ENCODE measurements at regions not wholly inside any gene's neighbourhood (a gene's known extent, or its start where the extent isn't known, plus 50 kb on each side); places are given as distances from the start of the nearest gene placed in this dataset.

- Histone ChIP-seq H3K9me3 (ENCODE audit: control insufficient read depth, insufficient read depth, low read length) (no peaks in the 10 kb centered on the region), H3K36me3 (ENCODE audit: control insufficient read depth, insufficient read depth, low read length) (no peaks in the 10 kb centered on the region), H3K4me1 (ENCODE audit: control insufficient read depth, insufficient read depth, low read length) (no peaks in the 10 kb centered on the region), H3K27me3 (ENCODE audit: control insufficient read depth, insufficient read depth, low read length) (no peaks in the 10 kb centered on the region), H3K27ac (ENCODE audit: low read length) (no peak overlapping the region), H3K4me3 (ENCODE audit: low read length) (no peak overlapping the region)
- DNase-seq (ENCODE audit: low read depth, low spot score) = no peak
- whole genome bisulfite sequencing (ENCODE audit: insufficient coverage, insufficient read length) = no CpG with 5 or more reads among the region's 16 CpGs
These were observed 92.6 kb downstream of the HHIPL2 start for GRCh38 chr1:222455188-222455879.

GRCh38 chr1:222454782-222455181, 93.1 kb downstream of the HHIPL2 start:
- Histone ChIP-seq H3K36me3 (ENCODE audit: control insufficient read depth, insufficient read depth, low read length) (no peaks in the 10 kb centered on the region), H3K27ac (ENCODE audit: low read length) (no peak overlapping the region), H3K27me3 (ENCODE audit: control insufficient read depth, insufficient read depth, low read length) (no peaks in the 10 kb centered on the region), H3K4me1 (ENCODE audit: control insufficient read depth, insufficient read depth, low read length) (no peaks in the 10 kb centered on the region), H3K4me3 (ENCODE audit: low read length) (no peak overlapping the region), H3K9me3 (ENCODE audit: control insufficient read depth, insufficient read depth, low read length) (no peaks in the 10 kb centered on the region)
- DNase-seq (ENCODE audit: low read depth, low spot score) = no peak
- WGBS (ENCODE audit: insufficient coverage, insufficient read length) = no CpG with 5 or more reads among the region's 13 CpGs

GRCh38 chr1:222454186-222454585, 93.7 kb downstream of the HHIPL2 start:
- no CpG with 5 or more reads among the region's 5 CpGs for WGBS (ENCODE audit: insufficient coverage, insufficient read length)
- no peaks in the 10 kb centered on the region for H3K36me3 ChIP-seq (ENCODE audit: control insufficient read depth, insufficient read depth, low read length)
- H3K27ac ChIP-seq (ENCODE audit: low read length) = no peak overlapping the region
- no peaks in the 10 kb centered on the region for H3K9me3 ChIP-seq (ENCODE audit: control insufficient read depth, insufficient read depth, low read length)
- no peaks in the 10 kb centered on the region for H3K27me3 ChIP-seq (ENCODE audit: control insufficient read depth, insufficient read depth, low read length)
- no peak for DNase-seq (ENCODE audit: low read depth, low spot score)
- no peak overlapping the region for H3K4me3 ChIP-seq (ENCODE audit: low read length)
- no peaks in the 10 kb centered on the region for H3K4me1 ChIP-seq (ENCODE audit: control insufficient read depth, insufficient read depth, low read length)

GRCh38 chr1:222452031-222452430, 95.9 kb downstream of the HHIPL2 start:
- Histone ChIP-seq H3K36me3 (ENCODE audit: control insufficient read depth, insufficient read depth, low read length) (no peaks in the 10 kb centered on the region), H3K4me1 (ENCODE audit: control insufficient read depth, insufficient read depth, low read length) (no peaks in the 10 kb centered on the region), H3K4me3 (ENCODE audit: low read length) (no peak overlapping the region), H3K27ac (ENCODE audit: low read length) (no peak overlapping the region), H3K9me3 (ENCODE audit: control insufficient read depth, insufficient read depth, low read length) (no peaks in the 10 kb centered on the region), H3K27me3 (ENCODE audit: control insufficient read depth, insufficient read depth, low read length) (no peaks in the 10 kb centered on the region)
- no CpG with 5 or more reads among the region's 3 CpGs for WGBS (ENCODE audit: insufficient coverage, insufficient read length)
- no peak for DNase-seq (ENCODE audit: low read depth, low spot score)

GRCh38 chr1:222443566-222443965, 104.3 kb downstream of the HHIPL2 start:
- WGBS (ENCODE audit: insufficient coverage, insufficient read length) = no CpG with 5 or more reads among the region's 2 CpGs
- H3K4me3 ChIP-seq (ENCODE audit: low read length) = no peak overlapping the region

GRCh38 chr1:222441066-222441465, 106.8 kb downstream of the HHIPL2 start:
- no CpG with 5 or more reads among the region's 5 CpGs for WGBS (ENCODE audit: insufficient coverage, insufficient read length)
- no peak for DNase-seq (ENCODE audit: low read depth, low spot score)
- no peak overlapping the region for H3K4me3 ChIP-seq (ENCODE audit: low read length)
- no peaks in the 10 kb centered on the region for H3K36me3 ChIP-seq (ENCODE audit: control insufficient read depth, insufficient read depth, low read length)
- H3K27me3 ChIP-seq (ENCODE audit: control insufficient read depth, insufficient read depth, low read length) = no peaks in the 10 kb centered on the region
- no peaks in the 10 kb centered on the region for H3K9me3 ChIP-seq (ENCODE audit: control insufficient read depth, insufficient read depth, low read length)
- 0 out of 2 replicates have a peak, but pooled peaks cover 1% of the 10 kb centered on the region for H3K4me1 ChIP-seq (ENCODE audit: control insufficient read depth, insufficient read depth, low read length)
- H3K27ac ChIP-seq (ENCODE audit: low read length) = no peak overlapping the region

More at GRCh38 chr1:222443566-222443965, 104.3 kb downstream of the HHIPL2 start:
- H3K9me3 ChIP-seq (ENCODE audit: control insufficient read depth, insufficient read depth, low read length) = no peaks in the 10 kb centered on the region
- H3K36me3 ChIP-seq (ENCODE audit: control insufficient read depth, insufficient read depth, low read length) = no peaks in the 10 kb centered on the region
- H3K4me1 ChIP-seq (ENCODE audit: control insufficient read depth, insufficient read depth, low read length) = 0 out of 2 replicates have a peak, but pooled peaks cover 1% of the 10 kb centered on the region
- no peak overlapping the region for H3K27ac ChIP-seq (ENCODE audit: low read length)
- no peaks in the 10 kb centered on the region for H3K27me3 ChIP-seq (ENCODE audit: control insufficient read depth, insufficient read depth, low read length)
- no peak for DNase-seq (ENCODE audit: low read depth, low spot score)

GRCh38 chr1:222424826-222425225, 123.1 kb downstream of the HHIPL2 start:
- Histone ChIP-seq H3K27me3 (ENCODE audit: control insufficient read depth, insufficient read depth, low read length) (no peaks in the 10 kb centered on the region), H3K27ac (ENCODE audit: low read length) (no peak overlapping the region), H3K36me3 (ENCODE audit: control insufficient read depth, insufficient read depth, low read length) (no peaks in the 10 kb centered on the region), H3K4me3 (ENCODE audit: low read length) (no peak overlapping the region), H3K9me3 (ENCODE audit: control insufficient read depth, insufficient read depth, low read length) (no peaks in the 10 kb centered on the region), H3K4me1 (ENCODE audit: control insufficient read depth, insufficient read depth, low read length) (no peaks in the 10 kb centered on the region)
- no CpG with 5 or more reads among the region's 1 CpG for WGBS (ENCODE audit: insufficient coverage, insufficient read length)
- DNase-seq (ENCODE audit: low read depth, low spot score) = no peak

- no peaks in the 10 kb centered on the region for H3K27me3 ChIP-seq (ENCODE audit: control insufficient read depth, insufficient read depth, low read length)
- no peak for DNase-seq (ENCODE audit: low read depth, low spot score)
- no peak overlapping the region for H3K27ac ChIP-seq (ENCODE audit: low read length)
- H3K36me3 ChIP-seq (ENCODE audit: control insufficient read depth, insufficient read depth, low read length) = no peaks in the 10 kb centered on the region
- no peaks in the 10 kb centered on the region for H3K9me3 ChIP-seq (ENCODE audit: control insufficient read depth, insufficient read depth, low read length)
- no peak overlapping the region for H3K4me3 ChIP-seq (ENCODE audit: low read length)
- no peaks in the 10 kb centered on the region for H3K4me1 ChIP-seq (ENCODE audit: control insufficient read depth, insufficient read depth, low read length)
These were observed 126.5 kb downstream of the HHIPL2 start for GRCh38 chr1:222421380-222421779.

GRCh38 chr1:222420633-222421032, 127.3 kb downstream of the HHIPL2 start:
- H3K4me3 ChIP-seq (ENCODE audit: low read length) = no peak overlapping the region
- no peak for DNase-seq (ENCODE audit: low read depth, low spot score)
- no peaks in the 10 kb centered on the region for H3K36me3 ChIP-seq (ENCODE audit: control insufficient read depth, insufficient read depth, low read length)
- H3K9me3 ChIP-seq (ENCODE audit: control insufficient read depth, insufficient read depth, low read length) = no peaks in the 10 kb centered on the region
- H3K27ac ChIP-seq (ENCODE audit: low read length) = no peak overlapping the region
- no peaks in the 10 kb centered on the region for H3K27me3 ChIP-seq (ENCODE audit: control insufficient read depth, insufficient read depth, low read length)
- no CpG with 5 or more reads among the region's 1 CpG for WGBS (ENCODE audit: insufficient coverage, insufficient read length)
- no peaks in the 10 kb centered on the region for H3K4me1 ChIP-seq (ENCODE audit: control insufficient read depth, insufficient read depth, low read length)

- H3K27ac ChIP-seq (ENCODE audit: low read length) = no peak overlapping the region
- no peak overlapping the region for H3K4me3 ChIP-seq (ENCODE audit: low read length)
- WGBS (ENCODE audit: insufficient coverage, insufficient read length) = no CpG with 5 or more reads among the region's 1 CpG
- DNase-seq (ENCODE audit: low read depth, low spot score) = no peak
- no peaks in the 10 kb centered on the region for H3K36me3 ChIP-seq (ENCODE audit: control insufficient read depth, insufficient read depth, low read length)
- H3K9me3 ChIP-seq (ENCODE audit: control insufficient read depth, insufficient read depth, low read length) = no peaks in the 10 kb centered on the region
- H3K27me3 ChIP-seq (ENCODE audit: control insufficient read depth, insufficient read depth, low read length) = no peaks in the 10 kb centered on the region
- no peaks in the 10 kb centered on the region for H3K4me1 ChIP-seq (ENCODE audit: control insufficient read depth, insufficient read depth, low read length)
These were observed 129.2 kb downstream of the HHIPL2 start for GRCh38 chr1:222418654-222419053.

- no peaks in the 10 kb centered on the region for H3K27me3 ChIP-seq (ENCODE audit: control insufficient read depth, insufficient read depth, low read length)
- no peaks in the 10 kb centered on the region for H3K4me1 ChIP-seq (ENCODE audit: control insufficient read depth, insufficient read depth, low read length)
- H3K4me3 ChIP-seq (ENCODE audit: low read length) = no peak overlapping the region
- H3K9me3 ChIP-seq (ENCODE audit: control insufficient read depth, insufficient read depth, low read length) = no peaks in the 10 kb centered on the region
- no peaks in the 10 kb centered on the region for H3K36me3 ChIP-seq (ENCODE audit: control insufficient read depth, insufficient read depth, low read length)
- no peak for DNase-seq (ENCODE audit: low read depth, low spot score)
- H3K27ac ChIP-seq (ENCODE audit: low read length) = no peak overlapping the region
- no CpG with 5 or more reads among the region's 4 CpGs for WGBS (ENCODE audit: insufficient coverage, insufficient read length)
These were observed 130.6 kb downstream of the HHIPL2 start for GRCh38 chr1:222417264-222417663.

Data from iPS DF 6.9 (cell line).